CD4-positive, alpha-beta T cell treated with Interleukin-12 subunit alpha and Interleukin-12 subunit beta, for 1 hour (primary cell): ENCODE measurements at regions not wholly inside any gene's neighbourhood (a gene's known extent, or its start where the extent isn't known, plus 50 kb on each side); places are given as distances from the start of the nearest gene placed in this dataset.
"Not testable (repeated sequence)": the region's sequence is repeated elsewhere in the genome, so short reads cannot be mapped to it uniquely, and the experiment has no call there.

ENCODE experiments used
- DNase-seq: peaks from one replicate; pipeline ENCODE4 v3.0.0-alpha.2; 2020

GRCh38 chr10:118918587-118918986 lies 110.9 kb upstream of the NANOS1 start:
- DNase-seq, result no peak

DNA sequence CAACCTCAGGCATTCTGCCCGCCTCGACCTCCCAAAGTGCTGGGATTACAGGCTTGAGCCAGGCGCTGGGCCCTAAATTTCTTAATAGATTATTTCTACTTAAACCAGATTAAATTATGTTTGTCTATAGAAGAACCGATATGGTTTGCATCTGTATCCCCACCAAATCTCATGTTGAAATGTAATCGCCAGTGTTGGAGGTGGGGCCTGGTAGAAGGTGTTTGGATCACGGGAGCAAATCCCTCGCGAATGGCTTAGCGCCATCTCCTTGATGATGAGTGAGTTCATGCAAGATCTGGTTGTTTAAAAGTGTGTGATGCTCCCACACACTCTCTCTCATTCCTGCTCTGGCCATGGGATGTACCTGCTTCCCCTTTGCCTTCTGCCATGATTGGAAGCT lies 109.3 kb upstream of the NANOS1 start:
- no peak for DNase-seq

GRCh38 chr10:118922226-118922625 lies 107.3 kb upstream of the NANOS1 start:
- no peak for DNase-seq

GRCh38 chr10:118922972-118923371 lies 106.5 kb upstream of the NANOS1 start:
- DNase-seq, result no peak

DNA sequence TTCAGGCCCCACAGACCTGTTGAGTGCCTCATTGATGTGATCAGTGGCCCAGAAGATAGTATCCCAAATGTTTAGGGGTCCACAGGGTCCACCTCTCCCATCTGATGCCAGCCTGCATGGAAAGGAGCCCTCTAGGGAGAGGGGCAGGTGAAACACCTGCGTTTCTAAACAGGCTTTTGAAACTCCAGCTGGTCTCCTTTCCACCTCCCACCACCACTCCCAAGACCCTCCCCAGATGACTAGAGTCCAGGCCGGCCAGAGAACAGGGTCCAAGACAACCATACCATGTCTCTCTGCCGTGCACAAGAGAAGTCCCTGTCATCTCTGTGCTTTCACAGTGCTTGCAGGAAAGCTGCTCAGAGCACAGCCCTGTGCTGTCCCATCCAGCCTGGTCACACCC lies 105.0 kb upstream of the NANOS1 start:
- no peak for DNase-seq

DNA sequence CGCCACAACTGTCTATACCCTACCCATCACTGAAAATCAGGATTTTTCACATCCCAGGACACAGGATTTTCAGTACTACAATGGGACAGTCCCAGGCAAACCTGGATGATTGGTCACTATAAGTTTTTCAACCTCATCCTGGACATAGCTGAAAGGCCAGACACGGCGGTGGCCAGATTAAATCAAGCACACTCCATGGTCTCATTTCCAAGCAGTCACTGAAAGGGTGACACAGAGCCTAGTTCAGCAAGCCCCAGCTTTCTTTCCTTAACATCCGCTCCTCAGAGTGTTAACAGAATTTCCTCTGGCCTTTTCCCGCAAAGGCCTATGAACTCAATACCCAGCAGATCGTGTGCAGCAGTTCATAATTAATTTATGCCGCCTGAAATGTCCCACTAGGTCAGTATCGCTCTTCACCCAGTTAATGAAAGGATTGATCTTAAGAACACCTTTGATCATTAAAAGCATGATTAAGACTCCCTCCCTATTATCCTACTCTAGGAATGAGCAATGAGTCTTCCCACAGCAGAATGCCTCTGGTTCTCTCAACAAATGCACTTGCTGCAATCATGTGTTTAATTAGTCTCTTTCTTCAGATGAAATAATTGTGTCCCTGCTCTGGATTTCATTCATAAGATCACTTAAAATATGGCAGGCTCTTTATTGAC lies 104.0 kb upstream of the NANOS1 start:
- DNase-seq, result no peak

GRCh38 chr10:118926072-118926417 lies 103.5 kb upstream of the NANOS1 start:
- DNase-seq, result no peak

GRCh38 chr10:118926441-118926840 lies 103.1 kb upstream of the NANOS1 start:
- no peak for DNase-seq

GRCh38 chr10:118926903-118927302 lies 102.6 kb upstream of the NANOS1 start:
- DNase-seq, result no peak

GRCh38 chr10:118927321-118927720 lies 102.2 kb upstream of the NANOS1 start:
- no peak for DNase-seq

DNA sequence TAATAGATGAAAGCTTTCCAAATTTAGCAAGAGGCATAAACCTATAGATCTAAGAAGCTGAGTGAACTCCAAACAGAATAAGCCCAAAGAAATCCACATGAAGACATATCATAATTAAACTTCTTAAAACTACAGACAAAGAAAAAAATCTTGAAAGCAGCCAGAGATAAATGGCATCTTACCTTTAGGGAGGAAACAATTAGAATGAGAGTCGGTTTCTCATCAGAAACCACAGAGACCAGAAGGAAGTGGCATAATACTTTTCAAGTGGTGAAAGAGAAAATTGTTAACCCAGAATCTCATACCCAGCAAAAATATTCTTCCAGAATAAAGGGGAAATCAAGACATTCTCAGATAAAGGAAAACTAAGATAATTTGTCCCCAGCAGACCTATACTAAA lies 98.9 kb upstream of the NANOS1 start:
- DNase-seq, result no peak

DNA sequence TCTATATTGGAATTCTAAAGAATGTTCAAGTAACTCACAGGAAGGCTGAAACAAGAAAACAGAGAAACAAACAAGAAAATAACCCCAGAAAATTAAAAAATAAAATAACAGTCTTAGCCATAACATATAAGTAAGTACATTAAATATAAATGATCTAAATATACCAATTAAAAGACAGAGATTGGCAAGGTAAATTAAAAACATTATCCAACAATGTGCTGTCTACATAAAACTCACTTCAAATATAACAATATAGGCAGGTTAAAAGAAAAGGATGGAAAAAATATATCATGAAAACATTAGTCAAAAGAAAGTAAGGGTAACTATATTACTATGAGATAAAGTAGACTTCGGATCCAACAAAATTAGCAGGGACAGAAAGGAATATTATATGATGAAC lies 98.1 kb upstream of the NANOS1 start:
- DNase-seq, result no peak

DNA sequence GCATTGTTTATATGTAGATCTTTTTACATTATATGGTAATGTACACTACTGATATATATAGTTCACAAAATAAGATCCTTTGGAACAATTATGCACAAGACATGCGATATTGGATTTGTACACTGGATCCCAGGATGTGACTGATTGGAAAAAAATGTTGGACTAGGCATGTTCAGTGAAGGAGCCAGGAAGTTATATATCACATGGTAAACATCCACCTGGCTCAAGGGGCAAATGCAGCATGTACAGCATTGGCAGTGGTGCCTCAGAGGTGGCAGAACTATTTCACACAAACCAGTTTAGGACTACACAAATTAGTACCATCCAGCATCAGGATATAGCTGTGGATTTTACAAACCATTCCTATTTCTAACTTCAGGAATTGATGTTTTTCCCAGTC lies 97.4 kb upstream of the NANOS1 start:
- not testable (repeated sequence) for DNase-seq

DNA sequence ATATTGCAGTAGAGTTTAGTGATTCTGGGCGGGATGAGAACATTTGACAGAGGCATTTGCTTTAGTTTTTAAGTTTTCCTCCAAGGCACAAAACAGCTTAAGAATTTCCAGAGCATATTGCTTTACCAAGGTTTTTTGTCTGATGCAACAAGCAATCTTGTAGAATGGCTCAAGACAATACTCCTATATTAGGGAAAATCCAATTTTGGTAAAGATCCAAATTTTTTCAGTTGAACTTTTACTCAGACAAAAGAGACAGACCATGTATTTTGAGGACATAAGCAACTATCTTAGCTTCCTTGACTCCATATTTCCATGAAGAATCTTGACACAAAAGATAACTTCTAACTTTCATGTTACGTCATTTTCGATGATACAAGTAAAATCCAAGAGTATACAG lies 92.3 kb upstream of the NANOS1 start:
- no peak for DNase-seq

- no peak for DNase-seq
Observed at GRCh38 chr10:118939211-118940007, 90.1 kb upstream of the NANOS1 start.

DNA sequence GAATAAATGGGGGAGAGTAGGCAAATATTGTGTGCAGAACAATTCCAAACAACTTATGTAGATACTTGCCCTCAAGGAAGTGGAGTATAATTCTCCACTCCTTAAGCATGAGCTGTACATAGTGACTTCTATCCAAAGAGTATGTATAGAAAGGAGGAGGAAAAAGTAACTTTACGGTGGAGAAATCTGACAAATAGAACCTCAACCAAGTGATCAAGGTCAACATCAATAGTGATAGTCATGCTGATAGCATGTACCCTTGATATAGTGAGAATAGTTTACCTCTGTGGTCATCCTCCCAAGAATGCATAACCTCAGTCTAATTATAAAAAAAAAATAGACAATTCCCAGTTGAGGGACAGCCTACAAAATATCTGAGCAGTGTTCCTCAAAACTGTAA lies 89.1 kb upstream of the NANOS1 start:
- DNase-seq, result no peak

- DNase-seq, result no peak
Observed at GRCh38 chr10:118943253-118943652, 86.3 kb upstream of the NANOS1 start.

- no peak for DNase-seq
Observed at GRCh38 chr10:118944959-118945633, 84.4 kb upstream of the NANOS1 start.

GRCh38 chr10:118948786-118949185 lies 80.7 kb upstream of the NANOS1 start:
- no peak for DNase-seq

GRCh38 chr10:118950190-118950680 lies 79.3 kb upstream of the NANOS1 start:
- DNase-seq, result no peak

- no peak for DNase-seq
Observed at GRCh38 chr10:118950997-118951637, 78.4 kb upstream of the NANOS1 start.

GRCh38 chr10:118952493-118953295 lies 76.8 kb upstream of the NANOS1 start:
- DNase-seq, result no peak
